ENCODE measurements at regions not wholly inside any gene's neighbourhood (a gene's known extent, or its start where the extent isn't known, plus 50 kb on each side); places are given as distances from the start of the nearest gene placed in this dataset.

DNA sequence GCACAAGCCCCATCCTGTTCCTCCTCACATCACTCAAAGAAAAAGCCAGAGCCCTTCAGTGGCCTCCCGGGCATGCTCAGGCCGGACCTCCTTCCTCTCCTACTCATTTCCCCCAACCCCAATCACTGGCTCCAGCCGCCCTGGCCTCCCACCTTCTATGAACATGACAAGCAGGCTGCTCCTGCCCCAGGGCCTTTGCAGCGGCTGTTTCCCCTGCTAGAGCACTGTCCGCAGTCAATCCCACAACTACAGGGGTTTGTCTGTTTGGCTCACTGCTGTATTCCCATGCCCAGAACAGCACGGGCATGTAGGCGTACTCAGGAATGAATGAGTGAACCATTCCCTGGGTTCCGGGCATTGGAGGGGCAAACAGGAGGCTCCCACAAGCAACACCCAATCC, 139.8 kb upstream of the PRR20G start:
- no peaks in the 10 kb centered on the region for H3K9me3 ChIP-seq (ENCODE audit: low read length)
- no peaks in the 10 kb centered on the region for H3K9me2 ChIP-seq (ENCODE audit: insufficient read depth, low read length)
- H3K4me2 ChIP-seq (ENCODE audit: low read length), result no peak overlapping the region
- no peak for TF ChIP-seq MXI1 (conservative IDR thresholded peaks at IDR 0.05; ENCODE audit: poor library complexity, severe bottlenecking)
- TF ChIP-seq RAD21 (conservative IDR thresholded peaks at IDR 0.05), result no peak
- TF ChIP-seq, protein P1, sequence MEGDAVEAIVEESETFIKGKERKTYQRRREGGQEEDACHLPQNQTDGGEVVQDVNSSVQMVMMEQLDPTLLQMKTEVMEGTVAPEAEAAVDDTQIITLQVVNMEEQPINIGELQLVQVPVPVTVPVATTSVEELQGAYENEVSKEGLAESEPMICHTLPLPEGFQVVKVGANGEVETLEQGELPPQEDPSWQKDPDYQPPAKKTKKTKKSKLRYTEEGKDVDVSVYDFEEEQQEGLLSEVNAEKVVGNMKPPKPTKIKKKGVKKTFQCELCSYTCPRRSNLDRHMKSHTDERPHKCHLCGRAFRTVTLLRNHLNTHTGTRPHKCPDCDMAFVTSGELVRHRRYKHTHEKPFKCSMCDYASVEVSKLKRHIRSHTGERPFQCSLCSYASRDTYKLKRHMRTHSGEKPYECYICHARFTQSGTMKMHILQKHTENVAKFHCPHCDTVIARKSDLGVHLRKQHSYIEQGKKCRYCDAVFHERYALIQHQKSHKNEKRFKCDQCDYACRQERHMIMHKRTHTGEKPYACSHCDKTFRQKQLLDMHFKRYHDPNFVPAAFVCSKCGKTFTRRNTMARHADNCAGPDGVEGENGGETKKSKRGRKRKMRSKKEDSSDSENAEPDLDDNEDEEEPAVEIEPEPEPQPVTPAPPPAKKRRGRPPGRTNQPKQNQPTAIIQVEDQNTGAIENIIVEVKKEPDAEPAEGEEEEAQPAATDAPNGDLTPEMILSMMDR (IDR thresholded peaks at IDR 0.05; ENCODE audit: poor library complexity, severe bottlenecking), result no peak
- TF ChIP-seq SMC3 (conservative IDR thresholded peaks at IDR 0.05; ENCODE audit: poor library complexity), result no peak
- no peak for TF ChIP-seq POLR2AphosphoS5 (IDR thresholded peaks at IDR 0.05)
- TF ChIP-seq EP300 (conservative IDR thresholded peaks at IDR 0.05; ENCODE audit: poor library complexity, severe bottlenecking), result no peak
- no peak for TF ChIP-seq EZH2 (IDR thresholded peaks at IDR 0.05; ENCODE audit: borderline replicate concordance, insufficient read depth, low read length, poor library complexity, severe bottlenecking)
- no peak for TF ChIP-seq TAF1 (IDR thresholded peaks at IDR 0.05; ENCODE audit: low read depth)
- TF ChIP-seq, protein P2, sequence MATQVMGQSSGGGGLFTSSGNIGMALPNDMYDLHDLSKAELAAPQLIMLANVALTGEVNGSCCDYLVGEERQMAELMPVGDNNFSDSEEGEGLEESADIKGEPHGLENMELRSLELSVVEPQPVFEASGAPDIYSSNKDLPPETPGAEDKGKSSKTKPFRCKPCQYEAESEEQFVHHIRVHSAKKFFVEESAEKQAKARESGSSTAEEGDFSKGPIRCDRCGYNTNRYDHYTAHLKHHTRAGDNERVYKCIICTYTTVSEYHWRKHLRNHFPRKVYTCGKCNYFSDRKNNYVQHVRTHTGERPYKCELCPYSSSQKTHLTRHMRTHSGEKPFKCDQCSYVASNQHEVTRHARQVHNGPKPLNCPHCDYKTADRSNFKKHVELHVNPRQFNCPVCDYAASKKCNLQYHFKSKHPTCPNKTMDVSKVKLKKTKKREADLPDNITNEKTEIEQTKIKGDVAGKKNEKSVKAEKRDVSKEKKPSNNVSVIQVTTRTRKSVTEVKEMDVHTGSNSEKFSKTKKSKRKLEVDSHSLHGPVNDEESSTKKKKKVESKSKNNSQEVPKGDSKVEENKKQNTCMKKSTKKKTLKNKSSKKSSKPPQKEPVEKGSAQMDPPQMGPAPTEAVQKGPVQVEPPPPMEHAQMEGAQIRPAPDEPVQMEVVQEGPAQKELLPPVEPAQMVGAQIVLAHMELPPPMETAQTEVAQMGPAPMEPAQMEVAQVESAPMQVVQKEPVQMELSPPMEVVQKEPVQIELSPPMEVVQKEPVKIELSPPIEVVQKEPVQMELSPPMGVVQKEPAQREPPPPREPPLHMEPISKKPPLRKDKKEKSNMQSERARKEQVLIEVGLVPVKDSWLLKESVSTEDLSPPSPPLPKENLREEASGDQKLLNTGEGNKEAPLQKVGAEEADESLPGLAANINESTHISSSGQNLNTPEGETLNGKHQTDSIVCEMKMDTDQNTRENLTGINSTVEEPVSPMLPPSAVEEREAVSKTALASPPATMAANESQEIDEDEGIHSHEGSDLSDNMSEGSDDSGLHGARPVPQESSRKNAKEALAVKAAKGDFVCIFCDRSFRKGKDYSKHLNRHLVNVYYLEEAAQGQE (IDR thresholded peaks at IDR 0.05; ENCODE audit: borderline replicate concordance), result no peak
- no peaks in the 10 kb centered on the region for H3F3A ChIP-seq (ENCODE audit: insufficient read depth, low read length, poor library complexity, severe bottlenecking)
- no peaks in the 10 kb centered on the region for H4K20me1 ChIP-seq (ENCODE audit: insufficient read depth)
- peak overlapping the region; percentile 88 for H3K27ac ChIP-seq (ENCODE audit: low read length)
- no peaks in the 10 kb centered on the region for H3K27me3 ChIP-seq (ENCODE audit: insufficient read depth, low read depth, low read length)
- peak overlapping the region; percentile 67 for H3K9ac ChIP-seq (ENCODE audit: low read length)
- no peak overlapping the region for H3K4me3 ChIP-seq (ENCODE audit: low read length)
- H3K79me2 ChIP-seq (replicated peaks; ENCODE audit: insufficient read depth, low read length), result no peaks in the 10 kb centered on the region
- H2AFZ ChIP-seq (ENCODE audit: low read depth, low read length), result no peak overlapping the region
- no peaks in the 10 kb centered on the region for H3K36me3 ChIP-seq (ENCODE audit: insufficient read depth, low read length)

DNA sequence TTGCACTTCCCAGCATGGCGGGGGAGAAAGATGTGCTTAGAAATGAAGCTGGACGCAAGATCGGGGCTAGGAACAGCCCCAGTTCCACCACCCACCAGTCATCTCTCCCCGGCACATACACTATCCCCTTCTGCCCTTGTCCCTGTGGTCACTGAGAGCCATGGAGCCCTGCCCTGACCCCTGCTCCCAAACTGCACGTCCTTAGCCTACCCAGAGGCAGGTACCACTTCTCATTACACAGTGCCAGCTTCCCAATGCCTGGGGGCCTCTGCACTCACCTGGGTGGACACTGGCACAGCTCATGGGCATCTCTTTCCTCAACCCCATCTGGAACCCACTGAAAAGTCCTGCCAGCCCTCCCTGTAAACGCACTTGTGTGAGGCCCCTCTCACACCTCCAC, 139.3 kb upstream of the PRR20G start:
- Histone ChIP-seq H3K27ac (ENCODE audit: low read length) (peak overlapping the region; percentile 88), H4K20me1 (ENCODE audit: insufficient read depth) (no peaks in the 10 kb centered on the region), H3K9me2 (ENCODE audit: insufficient read depth, low read length) (no peaks in the 10 kb centered on the region), H3K9me3 (ENCODE audit: low read length) (no peaks in the 10 kb centered on the region), H3K27me3 (ENCODE audit: insufficient read depth, low read depth, low read length) (no peaks in the 10 kb centered on the region), H3K9ac (ENCODE audit: low read length) (peak overlapping the region; percentile 67), H3K79me2 (replicated peaks; ENCODE audit: insufficient read depth, low read length) (no peaks in the 10 kb centered on the region), H3F3A (ENCODE audit: insufficient read depth, low read length, poor library complexity, severe bottlenecking) (no peaks in the 10 kb centered on the region), H3K36me3 (ENCODE audit: insufficient read depth, low read length) (no peaks in the 10 kb centered on the region), H3K4me2 (ENCODE audit: low read length) (no peak overlapping the region), H2AFZ (ENCODE audit: low read depth, low read length) (peak overlapping the region; percentile 61), H3K4me3 (ENCODE audit: low read length) (peak overlapping the region; percentile 39)
- no peak for TF ChIP-seq EP300 (conservative IDR thresholded peaks at IDR 0.05; ENCODE audit: poor library complexity, severe bottlenecking)
- TF ChIP-seq MXI1 (conservative IDR thresholded peaks at IDR 0.05; ENCODE audit: poor library complexity, severe bottlenecking), result no peak
- TF ChIP-seq EZH2 (IDR thresholded peaks at IDR 0.05; ENCODE audit: borderline replicate concordance, insufficient read depth, low read length, poor library complexity, severe bottlenecking), result no peak
- TF ChIP-seq, protein P2 (IDR thresholded peaks at IDR 0.05; ENCODE audit: borderline replicate concordance), result no peak
- no peak for TF ChIP-seq RAD21 (conservative IDR thresholded peaks at IDR 0.05)
- no peak for TF ChIP-seq POLR2AphosphoS5 (IDR thresholded peaks at IDR 0.05)
- no peak for TF ChIP-seq SMC3 (conservative IDR thresholded peaks at IDR 0.05; ENCODE audit: poor library complexity)
- TF ChIP-seq TAF1 (IDR thresholded peaks at IDR 0.05; ENCODE audit: low read depth), result no peak
- TF ChIP-seq, protein P1 (IDR thresholded peaks at IDR 0.05; ENCODE audit: poor library complexity, severe bottlenecking), result no peak

Data from neural cell (in vitro differentiated cells).